ENCODE measurements at regions not wholly inside any gene's neighbourhood (a gene's known extent, or its start where the extent isn't known, plus 50 kb on each side); places are given as distances from the start of the nearest gene placed in this dataset.

GRCh38 chr5:67652201-67652600 is 455.6 kb upstream of the CD180 start:
- no peak for DNase-seq (ENCODE audit: extremely low spot score)
- CTCF ChIA-PET: no interaction called here
- TF ChIP-seq CTCF (IDR thresholded peaks at IDR 0.05; ENCODE audit: control extremely low read depth, extremely low read depth, low read depth, missing control alignments): no peak
- POLR2A ChIA-PET: no interaction called here

- TF ChIP-seq CTCF (IDR thresholded peaks at IDR 0.05; ENCODE audit: control extremely low read depth, extremely low read depth, low read depth, missing control alignments): no peak
- POLR2A ChIA-PET: no interaction called here
- CTCF ChIA-PET: no interaction called here
- no peak for DNase-seq (ENCODE audit: extremely low spot score)
These were observed 454.6 kb upstream of the CD180 start for GRCh38 chr5:67651180-67651579.

GRCh38 chr5:67648201-67648671 is 451.6 kb upstream of the CD180 start:
- CTCF ChIA-PET: no interaction called here
- no peak for TF ChIP-seq CTCF (IDR thresholded peaks at IDR 0.05; ENCODE audit: control extremely low read depth, extremely low read depth, low read depth, missing control alignments)
- POLR2A ChIA-PET: no interaction called here
- DNase-seq (ENCODE audit: extremely low spot score): no peak

GRCh38 chr5:67647772-67648171 is 451.2 kb upstream of the CD180 start:
- no peak for DNase-seq (ENCODE audit: extremely low spot score)
- ChIA-PET POLR2A (no interaction called here), CTCF (no interaction called here)
- TF ChIP-seq CTCF (IDR thresholded peaks at IDR 0.05; ENCODE audit: control extremely low read depth, extremely low read depth, low read depth, missing control alignments): no peak

- ChIA-PET POLR2A (no interaction called here), CTCF (no interaction called here)
- no peak for TF ChIP-seq CTCF (IDR thresholded peaks at IDR 0.05; ENCODE audit: control extremely low read depth, extremely low read depth, low read depth, missing control alignments)
- DNase-seq (ENCODE audit: extremely low spot score): no peak
These were observed 447.8 kb upstream of the CD180 start for GRCh38 chr5:67644221-67644920.

- CTCF ChIA-PET: no interaction called here
- TF ChIP-seq CTCF (IDR thresholded peaks at IDR 0.05; ENCODE audit: control extremely low read depth, extremely low read depth, low read depth, missing control alignments): no peak
- POLR2A ChIA-PET: no interaction called here
- DNase-seq (ENCODE audit: extremely low spot score): no peak
These were observed 446.9 kb upstream of the CD180 start for GRCh38 chr5:67643536-67643935.

All from GM10248 (cell line).